K562 (cell line): ENCODE measurements at regions not wholly inside any gene's neighbourhood (a gene's known extent, or its start where the extent isn't known, plus 50 kb on each side); places are given as distances from the start of the nearest gene placed in this dataset.

Experiments used
- HCFC1 ChIP-seq: IDR thresholded peaks from 2 replicates; pipeline ENCODE4 v1.6.1; 2012; ENCODE audit warnings: low read depth, low read length, improper control_type of control experiment
- TF ChIP-seq, protein P1 (sequence below): sonication (generic); formaldehyde crosslinking; IDR thresholded peaks from 2 replicates; pipeline ENCODE4 v1.4.0; 2020; ENCODE audit warnings: mild to moderate bottlenecking, missing genetic modification reagents

DNA sequence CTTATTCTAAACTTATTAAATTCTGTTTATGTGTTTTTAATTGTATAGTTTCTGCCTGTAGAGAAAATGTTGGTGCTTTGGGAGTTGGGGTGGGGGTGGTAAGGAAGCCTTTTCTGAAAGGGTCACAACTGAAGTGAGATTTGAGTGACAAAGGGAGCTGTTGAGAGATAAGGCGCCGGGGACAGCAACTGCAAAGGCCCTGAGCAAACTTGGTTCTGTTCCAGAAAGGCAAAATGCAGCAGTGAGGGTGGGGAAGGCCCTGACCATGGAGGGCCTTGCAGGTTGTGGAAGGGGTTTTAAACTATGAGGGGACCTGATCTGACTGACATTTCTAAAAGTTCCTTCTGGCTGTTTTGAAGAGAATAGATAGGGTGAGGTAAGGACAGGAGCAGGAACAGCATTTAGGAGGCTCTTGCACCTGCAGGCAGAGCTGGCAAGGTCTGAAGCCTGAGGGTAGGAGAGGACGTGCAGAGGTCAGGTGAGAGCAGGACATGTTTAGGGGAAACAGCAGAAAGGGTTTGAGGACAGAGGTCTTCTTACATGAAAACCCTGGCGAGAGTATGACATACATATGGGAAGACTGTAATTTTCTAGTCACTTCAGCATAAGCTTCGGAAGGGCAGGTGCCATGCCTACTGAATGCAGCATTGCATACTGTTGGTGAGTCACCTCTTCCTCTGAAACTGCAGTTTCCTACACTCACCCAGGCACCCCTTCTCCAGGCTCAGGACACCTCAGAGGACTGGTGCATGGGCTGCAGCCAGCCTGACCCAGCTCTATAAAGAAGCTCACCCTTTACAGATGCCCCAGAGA lies 190.7 kb downstream of the SNX19 start:
- TF ChIP-seq, protein P1, sequence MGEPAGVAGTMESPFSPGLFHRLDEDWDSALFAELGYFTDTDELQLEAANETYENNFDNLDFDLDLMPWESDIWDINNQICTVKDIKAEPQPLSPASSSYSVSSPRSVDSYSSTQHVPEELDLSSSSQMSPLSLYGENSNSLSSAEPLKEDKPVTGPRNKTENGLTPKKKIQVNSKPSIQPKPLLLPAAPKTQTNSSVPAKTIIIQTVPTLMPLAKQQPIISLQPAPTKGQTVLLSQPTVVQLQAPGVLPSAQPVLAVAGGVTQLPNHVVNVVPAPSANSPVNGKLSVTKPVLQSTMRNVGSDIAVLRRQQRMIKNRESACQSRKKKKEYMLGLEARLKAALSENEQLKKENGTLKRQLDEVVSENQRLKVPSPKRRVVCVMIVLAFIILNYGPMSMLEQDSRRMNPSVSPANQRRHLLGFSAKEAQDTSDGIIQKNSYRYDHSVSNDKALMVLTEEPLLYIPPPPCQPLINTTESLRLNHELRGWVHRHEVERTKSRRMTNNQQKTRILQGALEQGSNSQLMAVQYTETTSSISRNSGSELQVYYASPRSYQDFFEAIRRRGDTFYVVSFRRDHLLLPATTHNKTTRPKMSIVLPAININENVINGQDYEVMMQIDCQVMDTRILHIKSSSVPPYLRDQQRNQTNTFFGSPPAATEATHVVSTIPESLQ (CRISPR knock-in tag), result no peak
- no peak for TF ChIP-seq HCFC1
